Hepatocyte (in vitro differentiated cells): ENCODE measurements at regions not wholly inside any gene's neighbourhood (a gene's known extent, or its start where the extent isn't known, plus 50 kb on each side); places are given as distances from the start of the nearest gene placed in this dataset.

Experiments
- DNase-seq: peaks from one replicate; pipeline ENCODE4 v3.0.0-alpha.2; 2016; ENCODE audit warnings: low spot score
- H2AFZ ChIP-seq: fragments of 200-600 bp; sonication (generic); 2 replicates; pipeline ENCODE4 v1.6.0; 2016; ENCODE audit warnings: antibody characterized with exemption, mild to moderate bottlenecking
- H3K27ac ChIP-seq: fragments of 200-600 bp; sonication (generic); 2 replicates; pipeline ENCODE4 v1.5.1; 2016; ENCODE audit warnings: mild to moderate bottlenecking
- H3K27me3 ChIP-seq: fragments of 200-600 bp; sonication (generic); 2 replicates; pipeline ENCODE4 v1.6.1; 2016
- H3K36me3 ChIP-seq: fragments of 200-600 bp; sonication (generic); replicated peaks from 2 replicates; pipeline ENCODE4 v1.5.1; 2016; ENCODE audit warnings: low read depth; ENCODE audit not compliant: insufficient read depth
- H3K4me1 ChIP-seq: fragments of 200-600 bp; sonication (generic); 2 replicates; pipeline ENCODE4 v1.5.1; 2016; ENCODE audit warnings: mild to moderate bottlenecking, moderate library complexity; ENCODE audit not compliant: insufficient read depth
- H3K4me2 ChIP-seq: fragments of 200-600 bp; sonication (generic); 2 replicates; pipeline ENCODE4 v1.6.0; 2016
- H3K4me3 ChIP-seq: fragments of 200-600 bp; sonication (generic); 2 replicates; pipeline ENCODE4 v1.5.1; 2016; ENCODE audit warnings: mild to moderate bottlenecking
- H3K79me2 ChIP-seq: fragments of 200-600 bp; sonication (generic); 2 replicates; pipeline ENCODE4 v1.6.0; 2017; ENCODE audit warnings: mild to moderate bottlenecking
- H3K9me2 ChIP-seq: fragments of 200-600 bp; sonication (generic); replicated peaks from 2 replicates; pipeline ENCODE4 v1.6.0; 2017; ENCODE audit warnings: mild to moderate bottlenecking; ENCODE audit not compliant: insufficient read depth
- H3K9me3 ChIP-seq: fragments of 200-600 bp; sonication (generic); 2 replicates; pipeline ENCODE4 v1.5.1; 2016; ENCODE audit warnings: low read depth, mild to moderate bottlenecking
- H4K20me1 ChIP-seq: fragments of 200-600 bp; sonication (generic); 2 replicates; pipeline ENCODE4 v1.6.0; 2016; ENCODE audit warnings: mild to moderate bottlenecking; ENCODE audit not compliant: insufficient read depth, poor library complexity, severe bottlenecking
- CTCF ChIP-seq: fragments of 200-600 bp; sonication (generic); IDR thresholded peaks from 2 replicates; pipeline ENCODE4 v1.5.1; 2016; ENCODE audit warnings: antibody characterized with exemption, mild to moderate bottlenecking; ENCODE audit not compliant: poor library complexity
- EZH2 ChIP-seq: fragments of 200-600 bp; sonication (generic); IDR thresholded peaks from 2 replicates; pipeline ENCODE4 v1.6.1; 2016; ENCODE audit warnings: antibody characterized with exemption, mild to moderate bottlenecking, borderline replicate concordance
- EZH2phosphoT487 ChIP-seq: fragments of 200-600 bp; sonication (generic); IDR thresholded peaks from one replicate; pipeline ENCODE4 v1.6.1; 2018; ENCODE audit warnings: antibody characterized with exemption, mild to moderate bottlenecking, low read depth, moderate library complexity; ENCODE audit not compliant: unreplicated experiment, severe bottlenecking
- WGBS: methylation state at CpG from one replicate; pipeline ENCODE4 v1.1.6; 2016; ENCODE audit warnings: low lambda C conversion rate; ENCODE audit errors: missing lambda C conversion rate; 5-methylcytosine and 5-hydroxymethylcytosine counted together

GRCh38 chr15:79608066-79608864 is 176.1 kb downstream of the MINAR1 start:
- 85% methylated on average over 3 of the region's 3 CpGs for WGBS
- Histone ChIP-seq H3K9me2 (no peaks in the 10 kb centered on the region), H3K4me1 (no peaks in the 10 kb centered on the region), H3K36me3 (no peaks in the 10 kb centered on the region), H3K27me3 (peaks cover 11% of the 10 kb centered on the region), H3K4me2 (no peak overlapping the region), H3K4me3 (no peak overlapping the region), H4K20me1 (no peaks in the 10 kb centered on the region), H3K79me2 (no peaks in the 10 kb centered on the region), H3K27ac (no peak overlapping the region), H3K9me3 (no peaks in the 10 kb centered on the region), H2AFZ (no peak overlapping the region)
- TF ChIP-seq EZH2 (no peak), EZH2phosphoT487 (no peak), CTCF (no peak)
- DNase-seq = no peak

GRCh38 chr15:79609506-79609905 is 177.4 kb downstream of the MINAR1 start:
- Histone ChIP-seq H3K9me3 (no peaks in the 10 kb centered on the region), H3K79me2 (no peaks in the 10 kb centered on the region), H3K27me3 (peaks cover 10% of the 10 kb centered on the region), H3K36me3 (no peaks in the 10 kb centered on the region), H3K4me3 (no peak overlapping the region), H3K9me2 (no peaks in the 10 kb centered on the region), H3K27ac (no peak overlapping the region), H3K4me1 (no peaks in the 10 kb centered on the region), H4K20me1 (no peaks in the 10 kb centered on the region), H3K4me2 (no peak overlapping the region), H2AFZ (no peak overlapping the region)
- TF ChIP-seq CTCF (no peak), EZH2 (no peak), EZH2phosphoT487 (no peak)
- no peak for DNase-seq
- WGBS = 91% methylated on average over 4 of the region's 4 CpGs

GRCh38 chr15:79610021-79610420 is 177.9 kb downstream of the MINAR1 start:
- DNase-seq = no peak
- H3K4me1 ChIP-seq = no peaks in the 10 kb centered on the region
- H3K9me2 ChIP-seq = no peaks in the 10 kb centered on the region
- no peaks in the 10 kb centered on the region for H4K20me1 ChIP-seq
- H3K4me3 ChIP-seq = no peak overlapping the region
- no peaks in the 10 kb centered on the region for H3K79me2 ChIP-seq
- no peak overlapping the region for H3K4me2 ChIP-seq
- H3K36me3 ChIP-seq = no peaks in the 10 kb centered on the region
- WGBS = 91% methylated on average over 3 of the region's 3 CpGs
- H3K27me3 ChIP-seq = peaks cover 5% of the 10 kb centered on the region
- TF ChIP-seq EZH2 (no peak), EZH2phosphoT487 (no peak), CTCF (no peak)
- no peak overlapping the region for H3K27ac ChIP-seq
- H3K9me3 ChIP-seq = no peaks in the 10 kb centered on the region
- no peak overlapping the region for H2AFZ ChIP-seq
